ENCODE measurements at regions not wholly inside any gene's neighbourhood (a gene's known extent, or its start where the extent isn't known, plus 50 kb on each side); places are given as distances from the start of the nearest gene placed in this dataset.

GRCh38 chr18:53819671-53820070 lies 404.8 kb downstream of the MBD2 start:
- no peak for TF ChIP-seq CTCF (IDR thresholded peaks at IDR 0.05; ENCODE audit: insufficient read depth, low read depth, low read length)
- DNase-seq (ENCODE audit: low read depth), result no peak
- H3K4me3 ChIP-seq (ENCODE audit: low read depth, low read length), result no peak overlapping the region

- no peak overlapping the region for H3K4me3 ChIP-seq (ENCODE audit: low read depth, low read length)
- DNase-seq (ENCODE audit: low read depth), result no peak
- no peak for TF ChIP-seq CTCF (IDR thresholded peaks at IDR 0.05; ENCODE audit: insufficient read depth, low read depth, low read length)
Measured at GRCh38 chr18:53819174-53819573, 405.3 kb downstream of the MBD2 start.

- DNase-seq (ENCODE audit: low read depth), result no peak
- TF ChIP-seq CTCF (IDR thresholded peaks at IDR 0.05; ENCODE audit: insufficient read depth, low read depth, low read length), result no peak
- H3K4me3 ChIP-seq (ENCODE audit: low read depth, low read length), result no peak overlapping the region
Measured at GRCh38 chr18:53817976-53818950, 406.2 kb downstream of the MBD2 start.

- no peak overlapping the region for H3K4me3 ChIP-seq (ENCODE audit: low read depth, low read length)
- DNase-seq (ENCODE audit: low read depth), result no peak
- no peak for TF ChIP-seq CTCF (IDR thresholded peaks at IDR 0.05; ENCODE audit: insufficient read depth, low read depth, low read length)
Measured at GRCh38 chr18:53800171-53800570, 424.3 kb downstream of the MBD2 start.

- no peak for TF ChIP-seq CTCF (IDR thresholded peaks at IDR 0.05; ENCODE audit: insufficient read depth, low read depth, low read length)
- H3K4me3 ChIP-seq (ENCODE audit: low read depth, low read length), result no peak overlapping the region
- DNase-seq (ENCODE audit: low read depth), result peak; percentile 41
Measured at GRCh38 chr18:53799134-53799533, 425.3 kb downstream of the MBD2 start.

GRCh38 chr18:53798516-53798915 lies 426.0 kb downstream of the MBD2 start:
- no peak overlapping the region for H3K4me3 ChIP-seq (ENCODE audit: low read depth, low read length)
- TF ChIP-seq CTCF (IDR thresholded peaks at IDR 0.05; ENCODE audit: insufficient read depth, low read depth, low read length), result no peak
- DNase-seq (ENCODE audit: low read depth), result no peak
